Stimulated activated CD4-positive, alpha-beta T cell treated with anti-CD3 and anti-CD28 coated beads, Interleukin-1b, Interleukin-23, amount 100 ng/mL, for 48 hours (primary cell): ENCODE measurements at regions not wholly inside any gene's neighbourhood (a gene's known extent, or its start where the extent isn't known, plus 50 kb on each side); places are given as distances from the start of the nearest gene placed in this dataset.

Source experiments
- DNase-seq: peaks from one replicate; pipeline ENCODE4 v3.0.0-alpha.2; 2020

- DNase-seq: no peak
Measured at GRCh38 chr9:80883426-80883825, 805.9 kb downstream of the TLE1 start.

GRCh38 chr9:80881940-80882339 is 807.4 kb downstream of the TLE1 start:
- no peak for DNase-seq

GRCh38 chr9:80881320-80881719 is 808.0 kb downstream of the TLE1 start:
- no peak for DNase-seq

- DNase-seq: no peak
Measured at GRCh38 chr9:80878556-80878955, 810.8 kb downstream of the TLE1 start.

GRCh38 chr9:80875947-80876346 is 813.4 kb downstream of the TLE1 start:
- no peak for DNase-seq

GRCh38 chr9:80874276-80874675 is 815.1 kb downstream of the TLE1 start:
- no peak for DNase-seq

- no peak for DNase-seq
Measured at GRCh38 chr9:80873861-80874260, 815.5 kb downstream of the TLE1 start.

GRCh38 chr9:80871596-80871995 is 817.8 kb downstream of the TLE1 start:
- DNase-seq: no peak

GRCh38 chr9:80867731-80868130 is 821.6 kb downstream of the TLE1 start:
- no peak for DNase-seq

- no peak for DNase-seq
Measured at GRCh38 chr9:80866576-80867227, 822.6 kb downstream of the TLE1 start.

- no peak for DNase-seq
Measured at GRCh38 chr9:80866121-80866520, 823.2 kb downstream of the TLE1 start.

- DNase-seq: no peak
Measured at GRCh38 chr9:80843028-80843427, 846.3 kb downstream of the TLE1 start.

- no peak for DNase-seq
Measured at GRCh38 chr9:80842389-80842788, 847.0 kb downstream of the TLE1 start.

GRCh38 chr9:80841888-80842287 is 847.5 kb downstream of the TLE1 start:
- DNase-seq: no peak

- DNase-seq: no peak
Measured at GRCh38 chr9:80839821-80840675, 849.3 kb downstream of the TLE1 start.

GRCh38 chr9:80836013-80836412 is 853.3 kb downstream of the TLE1 start:
- no peak for DNase-seq

- no peak for DNase-seq
Measured at GRCh38 chr9:80831751-80832150, 857.6 kb downstream of the TLE1 start.

- no peak for DNase-seq
Measured at GRCh38 chr9:80811656-80812055, 877.7 kb downstream of the TLE1 start.

GRCh38 chr9:80811003-80811402 is 878.3 kb downstream of the TLE1 start:
- no peak for DNase-seq

- no peak for DNase-seq
Measured at GRCh38 chr9:80806671-80807070, 882.7 kb downstream of the TLE1 start.

- no peak for DNase-seq
Measured at GRCh38 chr9:80804873-80805272, 884.5 kb downstream of the TLE1 start.

GRCh38 chr9:80797831-80798688 is 891.3 kb downstream of the TLE1 start:
- no peak for DNase-seq

GRCh38 chr9:80797101-80797829 is 892.1 kb downstream of the TLE1 start:
- DNase-seq: no peak
